ENCODE measurements at regions not wholly inside any gene's neighbourhood (a gene's known extent, or its start where the extent isn't known, plus 50 kb on each side); places are given as distances from the start of the nearest gene placed in this dataset.

DNA sequence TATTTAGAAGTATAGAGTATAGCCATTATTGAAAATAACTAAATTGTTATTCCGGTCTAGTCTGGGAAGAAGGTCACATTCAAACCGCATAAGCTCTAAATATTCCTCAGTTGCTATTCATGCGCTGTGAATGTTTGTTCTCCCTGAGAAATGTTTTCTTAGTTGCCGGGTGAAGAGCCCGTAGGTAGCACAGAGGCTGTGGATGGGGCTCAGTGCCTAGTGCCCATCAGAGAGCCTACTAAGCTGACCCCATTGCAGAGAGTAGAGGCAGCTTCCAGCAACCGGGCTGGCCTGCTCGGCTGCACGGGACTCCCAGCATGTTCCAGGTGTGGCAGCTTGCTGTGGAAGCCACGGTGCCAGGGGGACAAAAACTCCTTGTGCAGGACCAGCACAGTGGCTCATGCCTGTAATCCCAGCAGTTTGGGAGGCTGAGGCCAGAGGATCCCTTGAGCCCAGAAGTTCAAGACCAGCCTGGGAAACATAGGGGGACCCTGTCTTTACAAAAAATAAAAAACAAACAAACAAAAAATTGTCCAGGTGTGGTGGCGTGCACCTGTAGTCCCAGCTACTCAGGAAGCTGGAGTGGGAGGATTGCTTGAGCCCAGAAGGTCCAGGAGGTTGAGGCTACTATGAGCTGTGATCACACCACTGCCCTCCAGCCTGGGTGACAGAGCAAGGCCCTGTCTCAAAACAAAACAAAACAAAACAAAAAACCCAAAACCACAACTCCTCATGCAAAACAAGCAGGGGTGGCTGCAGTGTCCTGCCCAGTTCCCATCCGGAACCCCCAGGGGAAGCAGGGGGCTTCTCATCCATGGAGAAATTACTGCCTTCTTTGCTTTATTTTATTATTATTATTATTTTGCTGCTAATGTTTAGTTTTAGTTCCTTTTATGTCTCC, 82.5 kb downstream of the KCTD15 start:
- ChIA-PET POLR2A (no interaction called here), CTCF (ENCODE audit: unreplicated experiment) (no interaction called here)
- BruUV-seq (replicated peaks) = no TSS peak
- Histone ChIP-seq H3K27ac (ENCODE audit: low read depth, low read length, poor library complexity, severe bottlenecking) (no peak overlapping the region), H3K9me2 (ENCODE audit: insufficient read depth, low read length) (no peaks in the 10 kb centered on the region), H3K79me2 (ENCODE audit: insufficient read depth, low read depth, low read length) (no peaks in the 10 kb centered on the region), H3K4me2 (ENCODE audit: low read length) (no peak overlapping the region), H3K36me3 (ENCODE audit: insufficient read depth, low read length) (no peaks in the 10 kb centered on the region), H4K20me1 (ENCODE audit: insufficient read depth, low read length) (no peaks in the 10 kb centered on the region), H3K4me1 (ENCODE audit: insufficient read depth, low read length, poor library complexity, severe bottlenecking) (no peaks in the 10 kb centered on the region), H2AFZ (ENCODE audit: low read length) (no peak overlapping the region), H3K4me3 (ENCODE audit: low read depth, low read length, poor library complexity, severe bottlenecking) (no peak overlapping the region), H3K9me3 (ENCODE audit: low read length) (no peaks in the 10 kb centered on the region)
- intact Hi-C loops (cut with micrococcal nuclease; ENCODE audit: unreplicated experiment) = no loop called here
- TF ChIP-seq, protein P1, sequence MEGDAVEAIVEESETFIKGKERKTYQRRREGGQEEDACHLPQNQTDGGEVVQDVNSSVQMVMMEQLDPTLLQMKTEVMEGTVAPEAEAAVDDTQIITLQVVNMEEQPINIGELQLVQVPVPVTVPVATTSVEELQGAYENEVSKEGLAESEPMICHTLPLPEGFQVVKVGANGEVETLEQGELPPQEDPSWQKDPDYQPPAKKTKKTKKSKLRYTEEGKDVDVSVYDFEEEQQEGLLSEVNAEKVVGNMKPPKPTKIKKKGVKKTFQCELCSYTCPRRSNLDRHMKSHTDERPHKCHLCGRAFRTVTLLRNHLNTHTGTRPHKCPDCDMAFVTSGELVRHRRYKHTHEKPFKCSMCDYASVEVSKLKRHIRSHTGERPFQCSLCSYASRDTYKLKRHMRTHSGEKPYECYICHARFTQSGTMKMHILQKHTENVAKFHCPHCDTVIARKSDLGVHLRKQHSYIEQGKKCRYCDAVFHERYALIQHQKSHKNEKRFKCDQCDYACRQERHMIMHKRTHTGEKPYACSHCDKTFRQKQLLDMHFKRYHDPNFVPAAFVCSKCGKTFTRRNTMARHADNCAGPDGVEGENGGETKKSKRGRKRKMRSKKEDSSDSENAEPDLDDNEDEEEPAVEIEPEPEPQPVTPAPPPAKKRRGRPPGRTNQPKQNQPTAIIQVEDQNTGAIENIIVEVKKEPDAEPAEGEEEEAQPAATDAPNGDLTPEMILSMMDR (conservative IDR thresholded peaks at IDR 0.05; ENCODE audit: low read length) = no peak
- TF ChIP-seq EZH2phosphoT487 (IDR thresholded peaks at IDR 0.05; ENCODE audit: borderline replicate concordance, low read depth, low read length) = no peak
- DNase-seq (ENCODE audit: low spot score) = no peak

GRCh38 chr19:33879818-33880575, 83.3 kb downstream of the KCTD15 start:
- CTCF ChIA-PET (ENCODE audit: unreplicated experiment) = no interaction called here
- Histone ChIP-seq H3K9me3 (ENCODE audit: low read length) (no peaks in the 10 kb centered on the region), H3K36me3 (ENCODE audit: insufficient read depth, low read length) (no peaks in the 10 kb centered on the region), H3K27ac (ENCODE audit: low read depth, low read length, poor library complexity, severe bottlenecking) (no peak overlapping the region), H3K4me1 (ENCODE audit: insufficient read depth, low read length, poor library complexity, severe bottlenecking) (no peaks in the 10 kb centered on the region), H2AFZ (ENCODE audit: low read length) (no peak overlapping the region), H3K79me2 (ENCODE audit: insufficient read depth, low read depth, low read length) (no peaks in the 10 kb centered on the region), H4K20me1 (ENCODE audit: insufficient read depth, low read length) (no peaks in the 10 kb centered on the region), H3K4me3 (ENCODE audit: low read depth, low read length, poor library complexity, severe bottlenecking) (no peak overlapping the region), H3K4me2 (ENCODE audit: low read length) (no peak overlapping the region), H3K9me2 (ENCODE audit: insufficient read depth, low read length) (no peaks in the 10 kb centered on the region)
- POLR2A ChIA-PET = no interaction called here
- intact Hi-C loops (cut with micrococcal nuclease; ENCODE audit: unreplicated experiment) = no loop called here
- BruUV-seq (replicated peaks) = no TSS peak
- TF ChIP-seq, protein P1 (conservative IDR thresholded peaks at IDR 0.05; ENCODE audit: low read length) = no peak
- no peak for TF ChIP-seq EZH2phosphoT487 (IDR thresholded peaks at IDR 0.05; ENCODE audit: borderline replicate concordance, low read depth, low read length)
- no peak for DNase-seq (ENCODE audit: low spot score)

All from OCI-LY7 (cell line).